Ovary (tissue), 7 donors: ENCODE measurements at regions not wholly inside any gene's neighbourhood (a gene's known extent, or its start where the extent isn't known, plus 50 kb on each side); places are given as distances from the start of the nearest gene placed in this dataset.

Experiments
- DNase-seq, 5 donors: peaks; one replicate each; pipeline ENCODE4 v3.0.0-alpha.2; 2019 to 2020
- H3K27ac ChIP-seq, 2 donors: fragments of 200-600 bp; one replicate each; pipeline versions ENCODE4 v1.5.1 to v1.8.0; 2019 to 2022
- H3K27me3 ChIP-seq: fragments of 200-600 bp; one replicate; pipeline ENCODE4 v1.8.0; 2022
- H3K36me3 ChIP-seq: fragments of 200-600 bp; sonication (generic); one replicate; pipeline ENCODE4 v1.5.1; 2019
- H3K4me1 ChIP-seq: one replicate; pipeline ENCODE4 v1.8.1; 2013; ENCODE audit warnings: mild to moderate bottlenecking, moderate library complexity; ENCODE audit not compliant: insufficient read depth
- H3K4me3 ChIP-seq: fragments of 200-600 bp; sonication (generic); one replicate; pipeline ENCODE4 v1.5.1; 2017
- H3K9me3 ChIP-seq, 2 donors: fragments of 200-600 bp in 1 of 2; sonication (generic) in 1 of 2; one replicate each; pipeline versions ENCODE4 v1.5.1 to v1.8.1; 2013 to 2019; ENCODE audit warnings: mild to moderate bottlenecking in 1 of 2, moderate library complexity in 1 of 2
- CTCF ChIP-seq, 3 donors: fragments of 450-650 bp in 2 of 3; fragments of 200-600 bp in 1 of 3; IDR thresholded peaks; one replicate each; pipeline versions ENCODE4 v1.5.1 to v1.8.0; 2016 to 2022; ENCODE audit warnings: antibody characterized with exemption in 3 of 3, mild to moderate bottlenecking in 1 of 3
- EP300 ChIP-seq: sonication (generic); formaldehyde crosslinking; IDR thresholded peaks from one replicate; pipeline ENCODE4 v1.6.1; 2017; ENCODE audit warnings: antibody characterized with exemption
- POLR2A ChIP-seq: fragments of 450-650 bp; IDR thresholded peaks from one replicate; pipeline ENCODE4 v1.6.1; 2017; ENCODE audit warnings: antibody characterized with exemption, mild to moderate bottlenecking, moderate library complexity
- WGBS, 3 donors: extraction: QIAGEN DNeasy Blood & Tissue Kit in 1 of 3; methylation state at CpG; one replicate each; pipeline versions ENCODE4 v1.1.5 to v1.1.7; 2013 to 2017; 5-methylcytosine and 5-hydroxymethylcytosine counted together
- intact Hi-C, 4 donors: fragments of 100-400 bp; cut with DNase I; formaldehyde crosslinking; loops; one replicate each; pipeline versions ENCODE4 v1.11.0 to v1.15.1; 2022 to 2023
- donor health status: DM: no; HTN: no; CAD: no; lungs with moderate emphysema.
- donor health status: DM: no; HTN: no; CAD: no.
- donor health status: Bipolar disorder and iron deficiency.
- donor health status: DM: no; HTN: no; CAD: no.
- donor health status: DM: yes; HTN: yes; CAD: no.

- Histone ChIP-seq H3K9me3 (no peaks in the 10 kb centered on the region), H3K36me3 (no peaks in the 10 kb centered on the region), H3K4me3 (no peak overlapping the region), H3K4me1 (no peaks in the 10 kb centered on the region), H3K27me3 (no peaks in the 10 kb centered on the region), H3K27ac (no peak overlapping the region)
- intact Hi-C loops, result no loop called here
- TF ChIP-seq CTCF (IDR thresholded peaks at IDR 0.05) (no peak), POLR2A (no peak), EP300 (no peak)
- DNase-seq, result no peak
Observed at GRCh38 chr4:153071958-153072598, 132.2 kb upstream of the TRIM2 start.

- intact Hi-C loops, result no loop called here
- H3K27me3 ChIP-seq, result no peaks in the 10 kb centered on the region
- H3K36me3 ChIP-seq, result no peaks in the 10 kb centered on the region
- no peak for TF ChIP-seq EP300
- no peak for TF ChIP-seq CTCF (IDR thresholded peaks at IDR 0.05)
- TF ChIP-seq POLR2A, result no peak
- DNase-seq, result no peak
- no peak overlapping the region for H3K27ac ChIP-seq
- H3K4me1 ChIP-seq, result no peaks in the 10 kb centered on the region
- no peaks in the 10 kb centered on the region for H3K9me3 ChIP-seq
- no peak overlapping the region for H3K4me3 ChIP-seq
Observed at GRCh38 chr4:153072661-153073060, 131.6 kb upstream of the TRIM2 start.

- intact Hi-C loops, result no loop called here
- TF ChIP-seq POLR2A (no peak), EP300 (no peak), CTCF (IDR thresholded peaks at IDR 0.05) (no peak)
- H3K27me3 ChIP-seq, result no peaks in the 10 kb centered on the region
Observed at GRCh38 chr4:153074486-153074885, 129.8 kb upstream of the TRIM2 start.

GRCh38 chr4:153074936-153075630, 129.2 kb upstream of the TRIM2 start:
- H3K9me3 ChIP-seq, result no peaks in the 10 kb centered on the region
- H3K36me3 ChIP-seq, result no peaks in the 10 kb centered on the region
- no peak overlapping the region for H3K4me3 ChIP-seq
- intact Hi-C loops, result no loop called here
- no peak for DNase-seq
- H3K4me1 ChIP-seq, result no peaks in the 10 kb centered on the region
- WGBS, 3 donors, result 86 to 89% (median 88%) methylated on average over 2 of the region's 2 CpGs
- H3K27ac ChIP-seq, result no peak overlapping the region
- no peaks in the 10 kb centered on the region for H3K27me3 ChIP-seq
- no peak for TF ChIP-seq POLR2A

More at GRCh38 chr4:153074486-153074885, 129.8 kb upstream of the TRIM2 start:
- Histone ChIP-seq H3K9me3 (no peaks in the 10 kb centered on the region), H3K36me3 (no peaks in the 10 kb centered on the region), H3K27ac (no peak overlapping the region), H3K4me1 (no peaks in the 10 kb centered on the region), H3K4me3 (no peak overlapping the region)
- DNase-seq, result no peak
- WGBS, 3 donors, result 41 to 89% (median 78%) methylated on average over 1 of the region's 1 CpG

GRCh38 chr4:153075836-153076518, 128.3 kb upstream of the TRIM2 start:
- no peak for TF ChIP-seq POLR2A
- TF ChIP-seq EP300, result no peak
- no peak for TF ChIP-seq CTCF (IDR thresholded peaks at IDR 0.05)
- 85 to 92% (median 86%) methylated on average over 4 of the region's 4 CpGs for WGBS, 3 donors
- Histone ChIP-seq H3K9me3 (no peaks in the 10 kb centered on the region), H3K4me1 (no peaks in the 10 kb centered on the region), H3K36me3 (no peaks in the 10 kb centered on the region), H3K27ac (no peak overlapping the region), H3K27me3 (no peaks in the 10 kb centered on the region), H3K4me3 (no peak overlapping the region)
- intact Hi-C loops, result no loop called here
- no peak for DNase-seq
